K562 (cell line): ENCODE measurements at regions not wholly inside any gene's neighbourhood (a gene's known extent, or its start where the extent isn't known, plus 50 kb on each side); places are given as distances from the start of the nearest gene placed in this dataset.

Experiments used
- ATAC-seq: fragments of 200-7000 bp; cut with Tn5 transposase; 3 replicates; pipeline ENCODE4 v1.9.1; 2020; ENCODE audit warnings: moderate library complexity
- BruUV-seq: library from RNA; stranded (reverse); fragments of 400-500 nt; replicated peaks from 2 replicates; lab custom pipeline; 2021; lab: Mats Ljungman, UMichigan
- CTCF ChIA-PET: fragments of 300-600 bp; formaldehyde crosslinking; extraction: SDS; loops from one replicate; lab custom pipeline; 2021; ENCODE audit warnings: low intra/inter-chr PET ratio; lab: Yijun Ruan, JAX
- POLR2A ChIA-PET: fragments of 300-600, 350-650 bp; sonication (Branson Sonifier 250); formaldehyde crosslinking; extraction: SDS; loops from one replicate; lab custom pipeline; 2021; ENCODE audit warnings: antibody characterized with exemption, inconsistent platforms; lab: Yijun Ruan, JAX
- DNase-seq, 4 experiments: peaks; one replicate each; pipeline versions ENCODE4 v3.0.0 to v3.0.0-alpha.2; 2011 to 2018; ENCODE audit warnings: low spot score in 3 of 4, mixed read lengths in 3 of 4; ENCODE audit errors: extremely low read depth in 1 of 4
- FAIRE-seq: peaks from 2 replicates; lab custom pipeline; 2011; peaks lifted over from hg19 to GRCh38; lab: Jason Lieb, UNC
- H2AFZ ChIP-seq: 2 replicates; pipeline ENCODE4 v1.6.0; 2011; ENCODE audit warnings: low read depth, low read length, control low read depth, inconsistent platforms
- H3K27ac ChIP-seq: fragments of 200-600 bp; 3 replicates; pipeline ENCODE4 v1.8.0; 2011; ENCODE audit warnings: low read depth, mild to moderate bottlenecking, control low read depth, inconsistent platforms, low read length, moderate library complexity, mixed read lengths; ENCODE audit errors: extremely low read depth
- H3K27me3 ChIP-seq, 2 experiments: fragments of 300-600 bp in 1 of 2; 2 replicates in 1 of 2; 3 replicates in 1 of 2; pipeline versions ENCODE4 v1.6.0 to v1.8.0; 2011; ENCODE audit warnings: inconsistent platforms in 2 of 2, low read length in 2 of 2, mild to moderate bottlenecking in 1 of 2, mixed read lengths in 1 of 2, moderate library complexity in 1 of 2; ENCODE audit not compliant: control insufficient read depth in 2 of 2, insufficient read depth in 2 of 2
- H3K36me3 ChIP-seq: fragments of 300-600 bp; 3 replicates; pipeline ENCODE4 v1.8.0; 2011; ENCODE audit warnings: mild to moderate bottlenecking, low read length, inconsistent platforms; ENCODE audit not compliant: control insufficient read depth, insufficient read depth
- H3K4me1 ChIP-seq, 2 experiments: fragments of 200-600 bp in 1 of 2; replicated peaks in 1 of 2; 2 replicates in 1 of 2; 3 replicates in 1 of 2; pipeline versions ENCODE4 v1.5.1 to v1.8.0; 2011; ENCODE audit warnings: inconsistent platforms in 2 of 2, low read length in 2 of 2, mild to moderate bottlenecking in 1 of 2, mixed read lengths in 1 of 2, moderate library complexity in 1 of 2; ENCODE audit not compliant: control insufficient read depth in 2 of 2, insufficient read depth in 2 of 2
- H3K4me2 ChIP-seq: 2 replicates; pipeline ENCODE4 v1.6.1; 2011; ENCODE audit warnings: low read length, control low read depth, inconsistent platforms, mixed read lengths; ENCODE audit not compliant: insufficient read depth
- H3K4me3 ChIP-seq: fragments of 200-600 bp; sonication (generic), shearing (Covaris generic); 2 replicates; pipeline ENCODE4 v1.5.1; 2016; ENCODE audit warnings: control low read depth, inconsistent platforms
- H3K79me2 ChIP-seq: fragments of 200-600 bp; 3 replicates; pipeline ENCODE4 v1.8.0; 2011; ENCODE audit warnings: low read length, inconsistent platforms; ENCODE audit not compliant: control insufficient read depth, insufficient read depth
- H3K9ac ChIP-seq, 2 experiments: 2 replicates each; pipeline versions ENCODE4 v1.6.0 to v1.6.1; 2011; ENCODE audit warnings: low read depth in 2 of 2, low read length in 2 of 2, control low read depth in 1 of 2, inconsistent platforms in 1 of 2, mild to moderate bottlenecking in 1 of 2, mixed read lengths in 1 of 2; ENCODE audit not compliant: insufficient read depth in 1 of 2
- H3K9me1 ChIP-seq: one replicate; pipeline ENCODE4 v1.6.0; 2011; ENCODE audit warnings: inconsistent platforms, mild to moderate bottlenecking, low read length, moderate library complexity; ENCODE audit not compliant: control insufficient read depth, insufficient read depth
- H3K9me3 ChIP-seq: replicated peaks from 2 replicates; pipeline ENCODE4 v1.5.1; 2011; ENCODE audit warnings: low read depth, low read length, inconsistent platforms; ENCODE audit not compliant: control insufficient read depth, insufficient read depth
- H4K20me1 ChIP-seq: replicated peaks from 2 replicates; pipeline ENCODE4 v1.6.1; 2011; ENCODE audit warnings: low read length, inconsistent platforms, mixed read lengths; ENCODE audit not compliant: control insufficient read depth, insufficient read depth
- AFF4 ChIP-seq: sonication (generic); formaldehyde crosslinking; IDR thresholded peaks from 2 replicates; pipeline ENCODE4 v1.8.0; 2023; ENCODE audit warnings: mild to moderate bottlenecking, missing genetic modification reagents
- GABPA ChIP-seq: fragments of 200-800 bp; sonication (Bioruptor generic); conservative IDR thresholded peaks from 2 replicates; pipeline ENCODE4 v1.6.1; 2016; ENCODE audit warnings: low read depth, missing genetic modification characterization, missing compliant biosample characterization
- NR1H2 ChIP-seq: sonication (generic); formaldehyde crosslinking; IDR thresholded peaks from 2 replicates; pipeline ENCODE4 v1.4.0; 2020; ENCODE audit warnings: mild to moderate bottlenecking, missing genetic modification reagents
- POLR3A ChIP-seq: IDR thresholded peaks from 2 replicates; pipeline ENCODE4 v1.6.1; 2011; ENCODE audit warnings: borderline replicate concordance, mild to moderate bottlenecking, moderate library complexity; ENCODE audit not compliant: insufficient read length, insufficient read depth; ENCODE audit errors: extremely low read depth
- RBM17 ChIP-seq: fragments of 200-400 bp; formaldehyde crosslinking; IDR thresholded peaks from 2 replicates; pipeline ENCODE4 v1.6.1; 2017; ENCODE audit warnings: low read depth, mild to moderate bottlenecking, low read length, borderline replicate concordance
- SRSF1 ChIP-seq: fragments of 200-400 bp; formaldehyde crosslinking; IDR thresholded peaks from 2 replicates; pipeline ENCODE4 v1.6.1; 2017; ENCODE audit warnings: mild to moderate bottlenecking, low read depth, low read length, moderate library complexity
- ZNF140 ChIP-seq: fragments of 250-450 bp; sonication (Bioruptor Pico); IDR thresholded peaks from 2 replicates; pipeline ENCODE4 v1.8.0; 2021; ENCODE audit warnings: moderate library complexity, mild to moderate bottlenecking, inconsistent platforms
- ZSCAN32 ChIP-seq: fragments of 450-650 bp; formaldehyde crosslinking; IDR thresholded peaks from 2 replicates; pipeline ENCODE4 v1.4.0; 2020; ENCODE audit warnings: mild to moderate bottlenecking, moderate library complexity
- WGBS: fragments of 100-300 bp; shearing (Covaris generic); methylation state at CpG from one replicate; pipeline ENCODE4 v1.1.6; 2016; ENCODE audit warnings: low coverage, mixed read lengths; ENCODE audit not compliant: insufficient coverage; ENCODE audit errors: missing lambda C conversion rate; 5-methylcytosine and 5-hydroxymethylcytosine counted together
- in situ Hi-C: fragments of 300-500 bp; cut with MboI; formaldehyde crosslinking; loops from 4 replicates; pipeline ENCODE4 v1.15.0; 2018; ENCODE audit warnings: inconsistent platforms, mixed read lengths
- intact Hi-C: fragments of 100-400 bp; cut with micrococcal nuclease; formaldehyde crosslinking; loops from 2 replicates; pipeline ENCODE4 v1.14.2; 2022

GRCh38 chr9:34782372-34782771 is 72.4 kb upstream of the CCL21 start:
- ATAC-seq (no peak), FAIRE-seq (no peak), DNase-seq (no peak)
- no peaks in the 10 kb centered on the region; a peak in 2 of 5 replicates for H3K27me3 ChIP-seq
- in situ Hi-C loops, result no loop called here
- H3K27ac ChIP-seq, result no peak overlapping the region
- POLR2A ChIA-PET, result interaction anchor here (0.7 kb wide), 1 partner anchor 15 kb away, joined by 3 read pairs; no protein-coding TSS in a partner anchor
- no peaks in the 10 kb centered on the region for H3K4me1 ChIP-seq
- no peaks in the 10 kb centered on the region for H3K9me3 ChIP-seq
- H4K20me1 ChIP-seq, result no peaks in the 10 kb centered on the region
- no peaks in the 10 kb centered on the region for H3K36me3 ChIP-seq
- H3K4me2 ChIP-seq, result no peak overlapping the region
- no peaks in the 10 kb centered on the region for H3K9me1 ChIP-seq
- WGBS, result 0% methylated on average over 2 of the region's 2 CpGs
- intact Hi-C loops, result no loop called here
- no peak overlapping the region for H3K9ac ChIP-seq
- H3K79me2 ChIP-seq, result no peaks in the 10 kb centered on the region
- BruUV-seq, result no TSS peak
- CTCF ChIA-PET, result no interaction called here
- H3K4me3 ChIP-seq, result no peak overlapping the region
- no peak overlapping the region for H2AFZ ChIP-seq
- TF ChIP-seq AFF4 (CRISPR knock-in tag) (no peak), SRSF1 (no peak), GABPA (no peak), ZSCAN32 (CRISPR knock-in tag) (no peak), RBM17 (no peak), POLR3A (no peak), ZNF140 (CRISPR knock-in tag) (no peak), NR1H2 (CRISPR knock-in tag) (no peak)
